Fibroblast of lung (primary cell): ENCODE measurements at regions not wholly inside any gene's neighbourhood (a gene's known extent, or its start where the extent isn't known, plus 50 kb on each side); places are given as distances from the start of the nearest gene placed in this dataset.
"Not testable (repeated sequence)": the region's sequence is repeated elsewhere in the genome, so short reads cannot be mapped to it uniquely, and the experiment has no call there.

Source experiments
- CTCF ChIP-seq, 2 donors: IDR thresholded peaks in 1 of 2; conservative IDR thresholded peaks in 1 of 2; 1 replicate in 1 of 2; 2 replicates in 1 of 2; pipeline ENCODE4 v1.5.1; 2011 to 2012; ENCODE audit warnings: low read length in 2 of 2, control low read depth in 1 of 2, inconsistent platforms in 1 of 2, low read depth in 1 of 2, mild to moderate bottlenecking in 1 of 2
- EZH2 ChIP-seq: IDR thresholded peaks from 2 replicates; pipeline ENCODE4 v1.5.1; 2012; ENCODE audit warnings: low read length, control low read depth, mild to moderate bottlenecking; ENCODE audit errors: missing control alignments

DNA sequence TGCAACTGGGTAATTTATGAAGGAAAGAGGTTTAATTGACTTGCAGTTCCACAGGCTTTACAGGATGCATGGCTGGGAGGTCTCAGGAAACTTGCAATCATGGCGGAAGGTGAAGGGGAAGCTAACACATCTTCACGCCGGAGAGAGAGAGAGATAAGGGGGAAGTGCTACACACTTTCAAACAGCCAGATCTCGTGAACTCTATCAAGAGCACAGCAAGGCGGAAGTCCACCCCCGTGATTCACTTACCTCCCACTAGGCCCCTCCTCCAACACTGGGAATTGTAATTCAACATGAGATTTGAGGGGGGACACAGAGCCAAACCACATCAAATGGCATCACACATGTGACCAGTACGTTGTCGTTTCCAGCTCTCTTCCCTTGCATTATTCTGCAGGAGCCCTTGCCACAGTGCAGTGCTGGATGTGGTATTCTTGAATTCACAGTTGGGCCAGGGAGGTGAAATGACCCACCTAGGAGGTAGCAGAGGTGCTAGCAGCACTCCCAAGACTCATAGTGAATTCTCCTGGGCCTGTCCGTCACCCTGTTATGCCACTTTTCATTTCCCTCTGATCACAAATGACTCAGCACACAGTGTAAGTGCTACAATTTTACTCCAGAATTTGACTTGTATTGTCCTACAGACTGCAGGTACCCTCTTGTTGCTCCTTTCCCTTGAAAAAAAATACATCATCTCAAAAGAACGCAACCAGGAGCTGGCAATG is 179.2 kb upstream of the PLGLB2 start:
- not testable (repeated sequence) for TF ChIP-seq CTCF (conservative IDR thresholded peaks at IDR 0.05 in 1 of 2, IDR thresholded peaks at IDR 0.05 in 1 of 2; ENCODE audit: low read depth in 1 of 2, low read length in 2 of 2); EZH2
